BE2C (cell line): ENCODE measurements at regions not wholly inside any gene's neighbourhood (a gene's known extent, or its start where the extent isn't known, plus 50 kb on each side); places are given as distances from the start of the nearest gene placed in this dataset.
"Not testable (repeated sequence)": the region's sequence is repeated elsewhere in the genome, so short reads cannot be mapped to it uniquely, and the experiment has no call there.

Experiments used
- DNase-seq: peaks from one replicate; pipeline ENCODE4 v3.0.0-alpha.2; 2020
- H3K27me3 ChIP-seq: fragments of 250-450 bp; sonication (Bioruptor Pico); 2 replicates; pipeline ENCODE4 v1.5.1; 2020; ENCODE audit warnings: mild to moderate bottlenecking
- H3K36me3 ChIP-seq: fragments of 250-450 bp; sonication (Bioruptor Pico); 2 replicates; pipeline ENCODE4 v1.5.1; 2020; ENCODE audit warnings: mild to moderate bottlenecking
- H3K4me1 ChIP-seq: fragments of 250-450 bp; sonication (Bioruptor Pico); 2 replicates; pipeline ENCODE4 v1.5.1; 2020
- H3K4me3 ChIP-seq: 2 replicates; pipeline ENCODE4 v1.5.1; 2011; ENCODE audit warnings: low read depth, low read length
- H3K9me3 ChIP-seq: fragments of 250-450 bp; sonication (Bioruptor Pico); 2 replicates; pipeline ENCODE4 v1.5.1; 2020
- TF ChIP-seq, protein P1 (sequence below): IDR thresholded peaks from 2 replicates; pipeline ENCODE4 v1.5.1; 2012; ENCODE audit warnings: mild to moderate bottlenecking, low read depth, low read length

DNA sequence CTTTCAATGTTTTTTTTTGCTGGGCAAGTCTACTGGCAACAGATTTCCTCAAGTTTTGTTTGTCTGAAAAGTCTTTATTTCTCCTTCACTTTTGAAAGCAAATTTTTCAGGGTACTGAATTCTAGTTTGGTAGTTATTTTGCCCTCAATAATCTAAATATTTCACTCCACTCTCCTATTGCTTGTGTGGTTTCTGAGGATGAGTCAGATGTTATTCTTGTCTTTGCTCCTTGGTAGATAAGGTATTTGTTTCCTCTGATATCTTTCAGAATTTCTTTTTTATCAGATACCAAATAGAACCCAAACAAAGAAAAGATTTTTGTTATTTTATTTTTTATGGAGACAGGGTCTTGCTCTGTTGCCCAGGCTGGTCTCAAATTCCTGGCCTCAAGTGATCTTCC, 99.2 kb upstream of the MALRD1 start:
- Histone ChIP-seq H3K4me3 (no peak overlapping the region), H3K9me3 (no peaks in the 10 kb centered on the region), H3K27me3 (no peaks in the 10 kb centered on the region), H3K36me3 (no peaks in the 10 kb centered on the region), H3K4me1 (no peaks in the 10 kb centered on the region)
- DNase-seq, result no peak
- TF ChIP-seq, protein P1, sequence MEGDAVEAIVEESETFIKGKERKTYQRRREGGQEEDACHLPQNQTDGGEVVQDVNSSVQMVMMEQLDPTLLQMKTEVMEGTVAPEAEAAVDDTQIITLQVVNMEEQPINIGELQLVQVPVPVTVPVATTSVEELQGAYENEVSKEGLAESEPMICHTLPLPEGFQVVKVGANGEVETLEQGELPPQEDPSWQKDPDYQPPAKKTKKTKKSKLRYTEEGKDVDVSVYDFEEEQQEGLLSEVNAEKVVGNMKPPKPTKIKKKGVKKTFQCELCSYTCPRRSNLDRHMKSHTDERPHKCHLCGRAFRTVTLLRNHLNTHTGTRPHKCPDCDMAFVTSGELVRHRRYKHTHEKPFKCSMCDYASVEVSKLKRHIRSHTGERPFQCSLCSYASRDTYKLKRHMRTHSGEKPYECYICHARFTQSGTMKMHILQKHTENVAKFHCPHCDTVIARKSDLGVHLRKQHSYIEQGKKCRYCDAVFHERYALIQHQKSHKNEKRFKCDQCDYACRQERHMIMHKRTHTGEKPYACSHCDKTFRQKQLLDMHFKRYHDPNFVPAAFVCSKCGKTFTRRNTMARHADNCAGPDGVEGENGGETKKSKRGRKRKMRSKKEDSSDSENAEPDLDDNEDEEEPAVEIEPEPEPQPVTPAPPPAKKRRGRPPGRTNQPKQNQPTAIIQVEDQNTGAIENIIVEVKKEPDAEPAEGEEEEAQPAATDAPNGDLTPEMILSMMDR, result no peak

- not testable (repeated sequence) for H3K4me1 ChIP-seq, H3K27me3 ChIP-seq, H3K36me3 ChIP-seq, H3K9me3 ChIP-seq, H3K4me3 ChIP-seq
- DNase-seq, result peak; percentile 11
These were observed 97.4 kb upstream of the MALRD1 start for GRCh38 chr10:18951072-18951823.

DNA sequence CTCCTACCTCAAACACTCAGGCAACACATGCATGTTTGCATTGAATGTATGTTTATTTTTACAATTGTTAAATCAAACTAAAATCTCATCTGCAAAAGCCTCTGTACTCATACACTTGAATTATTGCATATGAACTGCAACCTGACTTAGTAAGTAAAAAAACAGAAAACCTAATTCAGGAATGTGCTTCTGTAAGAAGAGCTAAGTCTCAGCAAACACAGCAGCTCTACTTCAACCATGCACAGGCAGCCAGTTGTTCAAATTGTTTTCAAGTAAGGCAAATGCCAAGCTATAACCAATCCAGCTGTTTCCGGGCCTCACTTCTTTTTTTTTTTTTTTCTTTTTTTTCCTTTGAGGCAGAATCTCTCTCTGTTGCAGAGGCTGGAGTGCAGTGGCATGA, 93.5 kb upstream of the MALRD1 start:
- Histone ChIP-seq H3K9me3 (no peaks in the 10 kb centered on the region), H3K27me3 (no peaks in the 10 kb centered on the region), H3K4me1 (no peaks in the 10 kb centered on the region), H3K36me3 (no peaks in the 10 kb centered on the region), H3K4me3 (no peak overlapping the region)
- TF ChIP-seq, protein P1, result no peak
- DNase-seq, result no peak

- TF ChIP-seq, protein P1, result no peak
- Histone ChIP-seq H3K4me3 (no peak overlapping the region), H3K4me1 (no peaks in the 10 kb centered on the region), H3K9me3 (no peaks in the 10 kb centered on the region), H3K36me3 (no peaks in the 10 kb centered on the region), H3K27me3 (no peaks in the 10 kb centered on the region)
- no peak for DNase-seq
These were observed 89.2 kb upstream of the MALRD1 start for GRCh38 chr10:18959369-18959768.

GRCh38 chr10:18960466-18961079, 88.0 kb upstream of the MALRD1 start:
- Histone ChIP-seq H3K4me3 (no peak overlapping the region), H3K27me3 (no peaks in the 10 kb centered on the region), H3K9me3 (no peaks in the 10 kb centered on the region), H3K4me1 (no peaks in the 10 kb centered on the region), H3K36me3 (no peaks in the 10 kb centered on the region)
- TF ChIP-seq, protein P1, result no peak
- DNase-seq, result no peak

- TF ChIP-seq, protein P1, result no peak
- H3K4me3 ChIP-seq, result no peak overlapping the region
- no peak for DNase-seq
- H3K36me3 ChIP-seq, result no peaks in the 10 kb centered on the region
- no peaks in the 10 kb centered on the region for H3K27me3 ChIP-seq
- no peaks in the 10 kb centered on the region for H3K4me1 ChIP-seq
- no peaks in the 10 kb centered on the region for H3K9me3 ChIP-seq
These were observed 80.4 kb upstream of the MALRD1 start for GRCh38 chr10:18968159-18968558.
